CD4-positive, alpha-beta T cell treated with Interleukin-6 at 100 ng/mL for 8 hours (primary cell): ENCODE measurements at regions not wholly inside any gene's neighbourhood (a gene's known extent, or its start where the extent isn't known, plus 50 kb on each side); places are given as distances from the start of the nearest gene placed in this dataset.
"Not testable (repeated sequence)": the region's sequence is repeated elsewhere in the genome, so short reads cannot be mapped to it uniquely, and the experiment has no call there.

Experiments
- DNase-seq: peaks from one replicate; pipeline ENCODE4 v3.0.0-alpha.2; 2020; ENCODE audit warnings: mixed read lengths, low spot score

- DNase-seq, result no peak
These were observed 437.9 kb downstream of the AACS start for GRCh38 chr12:125503128-125503527.

GRCh38 chr12:125509195-125509594, 444.0 kb downstream of the AACS start:
- no peak for DNase-seq

- no peak for DNase-seq
These were observed 447.5 kb downstream of the AACS start for GRCh38 chr12:125512541-125513298.

GRCh38 chr12:125515887-125516286, 450.7 kb downstream of the AACS start:
- no peak for DNase-seq

- no peak for DNase-seq
These were observed 452.8 kb downstream of the AACS start for GRCh38 chr12:125518074-125518473.

GRCh38 chr12:125519026-125519651, 453.9 kb downstream of the AACS start:
- DNase-seq, result no peak

GRCh38 chr12:125525879-125526278, 460.6 kb downstream of the AACS start:
- DNase-seq, result no peak

GRCh38 chr12:125528281-125528680, 463.0 kb downstream of the AACS start:
- no peak for DNase-seq

- DNase-seq, result no peak
These were observed 465.0 kb downstream of the AACS start for GRCh38 chr12:125530201-125530600.

- no peak for DNase-seq
These were observed 465.6 kb downstream of the AACS start for GRCh38 chr12:125530876-125531275.

GRCh38 chr12:125531574-125531973, 466.3 kb downstream of the AACS start:
- no peak for DNase-seq

- DNase-seq, result no peak
These were observed 468.3 kb downstream of the AACS start for GRCh38 chr12:125533434-125534029.

- no peak for DNase-seq
These were observed 473.4 kb downstream of the AACS start for GRCh38 chr12:125538401-125539199.

GRCh38 chr12:125540580-125541204, 475.5 kb downstream of the AACS start:
- DNase-seq, result no peak

GRCh38 chr12:125544960-125545359, 479.7 kb downstream of the AACS start:
- DNase-seq, result no peak

- DNase-seq, result no peak
These were observed 483.9 kb downstream of the AACS start for GRCh38 chr12:125549171-125549570.

GRCh38 chr12:125549836-125550235, 484.6 kb downstream of the AACS start:
- no peak for DNase-seq

- no peak for DNase-seq
These were observed 487.1 kb downstream of the AACS start for GRCh38 chr12:125552295-125552694.

- DNase-seq, result not testable (repeated sequence)
These were observed 495.8 kb downstream of the AACS start for GRCh38 chr12:125561008-125561407.

GRCh38 chr12:125564753-125565152, 499.5 kb downstream of the AACS start:
- no peak for DNase-seq

- no peak for DNase-seq
These were observed 502.3 kb downstream of the AACS start for GRCh38 chr12:125567581-125567980.

GRCh38 chr12:125568306-125568705, 503.1 kb downstream of the AACS start:
- DNase-seq, result no peak
